ENCODE measurements at regions not wholly inside any gene's neighbourhood (a gene's known extent, or its start where the extent isn't known, plus 50 kb on each side); places are given as distances from the start of the nearest gene placed in this dataset.

DNA sequence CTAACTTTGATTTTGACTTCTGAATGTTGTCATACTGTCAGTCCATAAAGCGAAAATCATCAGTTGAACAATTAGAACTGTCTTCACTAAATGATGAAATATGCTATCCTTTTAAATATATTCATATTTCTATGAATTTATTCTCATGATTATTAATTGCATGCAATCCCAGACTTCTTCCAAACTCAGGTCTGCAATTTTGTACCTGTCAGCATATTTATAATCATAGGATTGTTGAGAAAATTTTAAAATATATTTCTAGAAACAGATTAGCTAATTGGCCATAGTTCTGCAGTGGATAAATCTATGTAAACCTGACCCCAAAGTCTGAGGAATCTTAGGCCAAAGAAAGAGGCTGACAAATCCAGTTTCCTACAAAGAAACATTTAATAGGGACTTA, 347.5 kb downstream of the SLCO4C1 start:
- TF ChIP-seq, protein P1, sequence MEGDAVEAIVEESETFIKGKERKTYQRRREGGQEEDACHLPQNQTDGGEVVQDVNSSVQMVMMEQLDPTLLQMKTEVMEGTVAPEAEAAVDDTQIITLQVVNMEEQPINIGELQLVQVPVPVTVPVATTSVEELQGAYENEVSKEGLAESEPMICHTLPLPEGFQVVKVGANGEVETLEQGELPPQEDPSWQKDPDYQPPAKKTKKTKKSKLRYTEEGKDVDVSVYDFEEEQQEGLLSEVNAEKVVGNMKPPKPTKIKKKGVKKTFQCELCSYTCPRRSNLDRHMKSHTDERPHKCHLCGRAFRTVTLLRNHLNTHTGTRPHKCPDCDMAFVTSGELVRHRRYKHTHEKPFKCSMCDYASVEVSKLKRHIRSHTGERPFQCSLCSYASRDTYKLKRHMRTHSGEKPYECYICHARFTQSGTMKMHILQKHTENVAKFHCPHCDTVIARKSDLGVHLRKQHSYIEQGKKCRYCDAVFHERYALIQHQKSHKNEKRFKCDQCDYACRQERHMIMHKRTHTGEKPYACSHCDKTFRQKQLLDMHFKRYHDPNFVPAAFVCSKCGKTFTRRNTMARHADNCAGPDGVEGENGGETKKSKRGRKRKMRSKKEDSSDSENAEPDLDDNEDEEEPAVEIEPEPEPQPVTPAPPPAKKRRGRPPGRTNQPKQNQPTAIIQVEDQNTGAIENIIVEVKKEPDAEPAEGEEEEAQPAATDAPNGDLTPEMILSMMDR (IDR thresholded peaks at IDR 0.05; ENCODE audit: low read length), result no peak
- TF ChIP-seq EZH2 (IDR thresholded peaks at IDR 0.05; ENCODE audit: borderline replicate concordance, low read length), result no peak
